ENCODE measurements at regions not wholly inside any gene's neighbourhood (a gene's known extent, or its start where the extent isn't known, plus 50 kb on each side); places are given as distances from the start of the nearest gene placed in this dataset.

GRCh38 chr2:16073471-16073870 is 133.1 kb downstream of the MYCN start:
- TF ChIP-seq, protein P1, sequence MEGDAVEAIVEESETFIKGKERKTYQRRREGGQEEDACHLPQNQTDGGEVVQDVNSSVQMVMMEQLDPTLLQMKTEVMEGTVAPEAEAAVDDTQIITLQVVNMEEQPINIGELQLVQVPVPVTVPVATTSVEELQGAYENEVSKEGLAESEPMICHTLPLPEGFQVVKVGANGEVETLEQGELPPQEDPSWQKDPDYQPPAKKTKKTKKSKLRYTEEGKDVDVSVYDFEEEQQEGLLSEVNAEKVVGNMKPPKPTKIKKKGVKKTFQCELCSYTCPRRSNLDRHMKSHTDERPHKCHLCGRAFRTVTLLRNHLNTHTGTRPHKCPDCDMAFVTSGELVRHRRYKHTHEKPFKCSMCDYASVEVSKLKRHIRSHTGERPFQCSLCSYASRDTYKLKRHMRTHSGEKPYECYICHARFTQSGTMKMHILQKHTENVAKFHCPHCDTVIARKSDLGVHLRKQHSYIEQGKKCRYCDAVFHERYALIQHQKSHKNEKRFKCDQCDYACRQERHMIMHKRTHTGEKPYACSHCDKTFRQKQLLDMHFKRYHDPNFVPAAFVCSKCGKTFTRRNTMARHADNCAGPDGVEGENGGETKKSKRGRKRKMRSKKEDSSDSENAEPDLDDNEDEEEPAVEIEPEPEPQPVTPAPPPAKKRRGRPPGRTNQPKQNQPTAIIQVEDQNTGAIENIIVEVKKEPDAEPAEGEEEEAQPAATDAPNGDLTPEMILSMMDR (IDR thresholded peaks at IDR 0.05) = no peak
- no peak for TF ChIP-seq POLR2A (IDR thresholded peaks at IDR 0.05)
- no peak for TF ChIP-seq POLR2AphosphoS5 (IDR thresholded peaks at IDR 0.05; ENCODE audit: insufficient read depth in 1 of 2, low read depth in 1 of 2)
